Transverse colon (tissue), 4 donors: ENCODE measurements at regions not wholly inside any gene's neighbourhood (a gene's known extent, or its start where the extent isn't known, plus 50 kb on each side); places are given as distances from the start of the nearest gene placed in this dataset.

Experiments used
- DNase-seq: peaks from one replicate; pipeline ENCODE4 v3.0.0-alpha.2; 2019
- H3K27ac ChIP-seq, 4 donors: fragments of 200-600 bp; sonication (generic); 2 replicates each; pipeline ENCODE4 v1.5.1; 2016 to 2018; ENCODE audit warnings: inconsistent platforms in 4 of 4
- H3K27me3 ChIP-seq: fragments of 200-600 bp; sonication (generic); 2 replicates; pipeline ENCODE4 v1.5.1; 2017; ENCODE audit warnings: inconsistent platforms
- H3K36me3 ChIP-seq, 4 donors: fragments of 200-600 bp; sonication (generic); 2 replicates each; pipeline ENCODE4 v1.5.1; 2017 to 2019; ENCODE audit warnings: inconsistent platforms in 4 of 4
- H3K4me1 ChIP-seq, 4 donors: fragments of 200-600 bp; sonication (generic); 2 replicates each; pipeline ENCODE4 v1.5.1; 2017 to 2020; ENCODE audit warnings: inconsistent platforms in 4 of 4
- H3K4me3 ChIP-seq, 4 donors: fragments of 200-600 bp; sonication (generic); 1 replicate in 1 of 4; 2 replicates in 3 of 4; pipeline versions ENCODE4 v1.5.1 to v1.6.1; 2017 to 2019; ENCODE audit warnings: inconsistent platforms in 4 of 4
- H3K9me3 ChIP-seq, 2 donors: fragments of 200-600 bp; sonication (generic); 2 replicates each; pipeline ENCODE4 v1.5.1; 2017 to 2019; ENCODE audit warnings: inconsistent platforms in 2 of 2
- EP300 ChIP-seq: sonication (generic); formaldehyde crosslinking; IDR thresholded peaks from one replicate; pipeline ENCODE4 v1.6.1; 2017; ENCODE audit warnings: antibody characterized with exemption, low read depth
- POLR2A ChIP-seq: fragments of 450-650 bp; IDR thresholded peaks from one replicate; pipeline ENCODE4 v1.6.1; 2016; ENCODE audit warnings: antibody characterized with exemption, mild to moderate bottlenecking, moderate library complexity
- POLR2AphosphoS5 ChIP-seq, 3 donors: sonication (generic); formaldehyde crosslinking; IDR thresholded peaks; one replicate each; pipeline ENCODE4 v1.6.1; 2016; ENCODE audit warnings: antibody characterized with exemption in 3 of 3
- WGBS, 2 donors: methylation state at CpG; one replicate each; pipeline ENCODE4 v1.1.5; 2018; ENCODE audit warnings: low coverage in 1 of 2; 5-methylcytosine and 5-hydroxymethylcytosine counted together
- in situ Hi-C, 4 donors: fragments of 200-750 bp; cut with MboI; loops; one replicate each; pipeline versions ENCODE4 v1.15.0 to v1.15.1; 2017; ENCODE audit warnings: low sequenced_read_pairs in 3 of 4, low pct_ligation_motif_present in 1 of 4, low pct_unique_long_range_greater_than_20kb in 1 of 4
- intact Hi-C: fragments of 100-400 bp; cut with DNase I; formaldehyde crosslinking; loops from one replicate; pipeline ENCODE4 v1.15.1; 2023; ENCODE audit warnings: low total_unique reads
- TF ChIP-seq, protein P1 (sequence below), 5 experiments: fragments of 200-600 bp in 3 of 5; fragments of 450-650 bp in 2 of 5; sonication (generic) in 3 of 5; IDR thresholded peaks; 1 replicate in 2 of 5; 2 replicates in 3 of 5; pipeline ENCODE4 v1.5.1; 2016 to 2017; ENCODE audit warnings: antibody characterized with exemption in 5 of 5, inconsistent platforms in 3 of 5, mild to moderate bottlenecking in 2 of 5, moderate library complexity in 1 of 5

DNA sequence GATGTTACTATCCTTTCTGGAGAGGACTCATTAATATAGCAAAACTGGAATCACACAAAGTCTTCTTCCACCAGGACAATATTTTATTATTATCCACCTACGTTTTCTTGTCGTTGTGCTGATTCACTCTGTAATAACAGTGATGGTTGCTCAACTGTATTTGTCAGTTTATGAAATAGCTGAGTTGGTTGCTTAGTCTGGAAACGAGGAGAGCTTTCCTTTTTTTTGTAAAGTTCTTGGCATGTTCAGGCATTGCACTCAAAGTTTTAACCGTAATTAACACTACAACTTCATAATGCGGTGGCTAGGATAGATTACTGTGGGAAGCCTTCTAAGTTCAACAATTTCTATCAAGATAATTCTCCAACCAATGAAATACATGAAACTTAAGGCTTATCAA is 131.2 kb downstream of the RAP2B start:
- H3K4me3 ChIP-seq: no peak overlapping the region
- no peaks in the 10 kb centered on the region for H3K27me3 ChIP-seq
- no peaks in the 10 kb centered on the region for H3K4me1 ChIP-seq
- TF ChIP-seq POLR2A (no peak), EP300 (no peak), POLR2AphosphoS5 (IDR thresholded peaks at IDR 0.05) (no peak)
- TF ChIP-seq, protein P1, sequence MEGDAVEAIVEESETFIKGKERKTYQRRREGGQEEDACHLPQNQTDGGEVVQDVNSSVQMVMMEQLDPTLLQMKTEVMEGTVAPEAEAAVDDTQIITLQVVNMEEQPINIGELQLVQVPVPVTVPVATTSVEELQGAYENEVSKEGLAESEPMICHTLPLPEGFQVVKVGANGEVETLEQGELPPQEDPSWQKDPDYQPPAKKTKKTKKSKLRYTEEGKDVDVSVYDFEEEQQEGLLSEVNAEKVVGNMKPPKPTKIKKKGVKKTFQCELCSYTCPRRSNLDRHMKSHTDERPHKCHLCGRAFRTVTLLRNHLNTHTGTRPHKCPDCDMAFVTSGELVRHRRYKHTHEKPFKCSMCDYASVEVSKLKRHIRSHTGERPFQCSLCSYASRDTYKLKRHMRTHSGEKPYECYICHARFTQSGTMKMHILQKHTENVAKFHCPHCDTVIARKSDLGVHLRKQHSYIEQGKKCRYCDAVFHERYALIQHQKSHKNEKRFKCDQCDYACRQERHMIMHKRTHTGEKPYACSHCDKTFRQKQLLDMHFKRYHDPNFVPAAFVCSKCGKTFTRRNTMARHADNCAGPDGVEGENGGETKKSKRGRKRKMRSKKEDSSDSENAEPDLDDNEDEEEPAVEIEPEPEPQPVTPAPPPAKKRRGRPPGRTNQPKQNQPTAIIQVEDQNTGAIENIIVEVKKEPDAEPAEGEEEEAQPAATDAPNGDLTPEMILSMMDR (IDR thresholded peaks at IDR 0.05): no peak
- no peaks in the 10 kb centered on the region for H3K36me3 ChIP-seq
- intact Hi-C loops: no loop called here
- WGBS, 2 donors: 65 to 76% methylated on average over 5 of the region's 5 CpGs
- DNase-seq: no peak
- in situ Hi-C loops: loop anchor here in 3 of 4 donors (25.0 kb wide), 1 partner anchor 256 kb away; no protein-coding TSS in a partner anchor
- no peak overlapping the region for H3K27ac ChIP-seq
- H3K9me3 ChIP-seq: no peaks in the 10 kb centered on the region

DNA sequence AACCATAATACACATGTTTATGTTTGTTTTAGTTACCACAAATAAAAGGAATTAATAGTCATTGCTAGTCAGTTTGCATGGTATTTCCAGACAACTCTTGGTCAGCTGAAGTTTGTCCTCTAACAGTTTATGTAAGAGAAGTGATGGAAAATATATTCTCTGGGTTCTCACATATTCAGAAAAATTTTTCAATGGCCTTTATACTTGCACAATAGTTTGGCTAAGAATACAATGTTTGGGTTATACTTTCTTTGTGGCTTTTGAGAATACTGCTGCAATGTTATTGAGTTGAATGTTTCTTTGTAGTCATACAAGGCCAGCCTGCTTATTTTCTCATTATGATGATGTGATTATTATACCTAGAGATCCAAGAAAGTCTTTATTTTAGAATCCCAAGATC is 133.9 kb downstream of the RAP2B start:
- DNase-seq: no peak
- intact Hi-C loops: no loop called here
- no peaks in the 10 kb centered on the region for H3K4me1 ChIP-seq

GRCh38 chr3:153305189-153305588 is 143.2 kb downstream of the RAP2B start:
- WGBS, 2 donors: 11 to 41% methylated on average over 1 to 2 of the region's 2 CpGs
- Histone ChIP-seq H3K27me3 (no peaks in the 10 kb centered on the region), H3K4me3 (no peak overlapping the region), H3K27ac (no peak overlapping the region), H3K36me3 (no peaks in the 10 kb centered on the region), H3K9me3 (no peaks in the 10 kb centered on the region), H3K4me1 (no peaks in the 10 kb centered on the region)
- no peak for TF ChIP-seq POLR2A
- TF ChIP-seq POLR2AphosphoS5 (IDR thresholded peaks at IDR 0.05): no peak
- TF ChIP-seq, protein P1 (IDR thresholded peaks at IDR 0.05): no peak
- no peak for TF ChIP-seq EP300
- no peak for DNase-seq
- intact Hi-C loops (no loop called here), in situ Hi-C loops (no loop called here)

More for the DNA sequence above, 133.9 kb downstream of the RAP2B start:
- no peak for TF ChIP-seq POLR2AphosphoS5 (IDR thresholded peaks at IDR 0.05)
- no peaks in the 10 kb centered on the region for H3K36me3 ChIP-seq
- H3K27ac ChIP-seq: no peak overlapping the region
- in situ Hi-C loops: loop anchor here in 3 of 4 donors (25.0 kb wide), 1 partner anchor 259 kb away; no protein-coding TSS in a partner anchor
- no peaks in the 10 kb centered on the region for H3K9me3 ChIP-seq
- no peaks in the 10 kb centered on the region for H3K27me3 ChIP-seq
- no peak overlapping the region for H3K4me3 ChIP-seq

- Histone ChIP-seq H3K4me3 (no peak overlapping the region), H3K36me3 (no peaks in the 10 kb centered on the region), H3K9me3 (no peaks in the 10 kb centered on the region), H3K27ac (no peak overlapping the region), H3K4me1 (no peaks in the 10 kb centered on the region), H3K27me3 (no peaks in the 10 kb centered on the region)
- intact Hi-C loops (no loop called here), in situ Hi-C loops (no loop called here)
- WGBS, 2 donors: 33 to 61% methylated on average over 1 of the region's 1 CpG
- no peak for DNase-seq
- TF ChIP-seq, protein P1 (IDR thresholded peaks at IDR 0.05): no peak
- TF ChIP-seq POLR2A (no peak), POLR2AphosphoS5 (IDR thresholded peaks at IDR 0.05) (no peak), EP300 (no peak)
These were observed 149.5 kb downstream of the RAP2B start for GRCh38 chr3:153311541-153311940.

DNA sequence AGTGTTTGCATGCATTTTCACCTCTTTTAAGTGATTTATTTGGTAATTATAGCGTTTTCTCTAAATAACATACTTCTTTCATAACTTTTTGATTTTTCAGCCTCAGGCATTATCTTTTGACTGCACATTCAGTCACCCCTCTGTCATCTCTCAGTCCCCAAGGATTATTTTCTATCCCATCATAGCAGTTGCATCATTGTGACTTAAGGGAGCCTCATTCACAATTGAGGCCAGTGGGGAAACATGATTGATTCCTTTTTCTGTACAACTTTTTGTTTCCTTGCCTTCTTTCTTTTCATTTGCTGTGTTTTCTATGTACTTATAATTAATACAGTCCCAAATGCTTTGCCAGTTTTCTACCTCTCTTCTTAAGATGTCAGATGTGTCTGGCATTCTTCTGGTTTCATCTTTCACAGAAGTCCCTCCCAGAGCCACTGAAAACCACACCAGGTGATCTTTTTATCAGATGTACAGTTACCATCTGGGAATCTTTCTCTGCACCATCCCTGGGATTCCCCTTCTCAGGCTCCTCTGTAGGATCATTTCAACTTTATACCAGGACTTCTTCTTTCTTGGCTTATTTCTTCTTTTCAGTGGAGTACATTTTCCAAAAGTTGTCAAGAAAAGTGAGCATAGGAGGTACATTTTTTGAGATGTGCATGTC is 151.4 kb downstream of the RAP2B start:
- 81 to 83% methylated on average over 1 of the region's 1 CpG for WGBS, 2 donors
- intact Hi-C loops (no loop called here), in situ Hi-C loops (no loop called here)
- TF ChIP-seq POLR2A (no peak), POLR2AphosphoS5 (IDR thresholded peaks at IDR 0.05) (no peak), EP300 (no peak)
- TF ChIP-seq, protein P1 (IDR thresholded peaks at IDR 0.05): no peak
- no peak for DNase-seq
- Histone ChIP-seq H3K27ac (no peak overlapping the region), H3K4me3 (no peak overlapping the region), H3K9me3 (no peaks in the 10 kb centered on the region), H3K4me1 (no peaks in the 10 kb centered on the region), H3K36me3 (no peaks in the 10 kb centered on the region), H3K27me3 (no peaks in the 10 kb centered on the region)
